DND-41 (cell line): ENCODE measurements at regions not wholly inside any gene's neighbourhood (a gene's known extent, or its start where the extent isn't known, plus 50 kb on each side); places are given as distances from the start of the nearest gene placed in this dataset.

ENCODE experiments used
- EZH2 ChIP-seq: IDR thresholded peaks from 3 replicates; pipeline ENCODE4 v1.6.1; 2012; ENCODE audit warnings: borderline replicate concordance, low read depth, mild to moderate bottlenecking, moderate library complexity, low read length, inconsistent platforms; ENCODE audit not compliant: severe bottlenecking
- TF ChIP-seq, protein P1 (sequence below): IDR thresholded peaks from 2 replicates; pipeline ENCODE4 v1.5.1; 2012; ENCODE audit warnings: borderline replicate concordance, low read length, moderate library complexity, mild to moderate bottlenecking; ENCODE audit not compliant: poor library complexity, severe bottlenecking; ENCODE audit errors: extremely low read depth

DNA sequence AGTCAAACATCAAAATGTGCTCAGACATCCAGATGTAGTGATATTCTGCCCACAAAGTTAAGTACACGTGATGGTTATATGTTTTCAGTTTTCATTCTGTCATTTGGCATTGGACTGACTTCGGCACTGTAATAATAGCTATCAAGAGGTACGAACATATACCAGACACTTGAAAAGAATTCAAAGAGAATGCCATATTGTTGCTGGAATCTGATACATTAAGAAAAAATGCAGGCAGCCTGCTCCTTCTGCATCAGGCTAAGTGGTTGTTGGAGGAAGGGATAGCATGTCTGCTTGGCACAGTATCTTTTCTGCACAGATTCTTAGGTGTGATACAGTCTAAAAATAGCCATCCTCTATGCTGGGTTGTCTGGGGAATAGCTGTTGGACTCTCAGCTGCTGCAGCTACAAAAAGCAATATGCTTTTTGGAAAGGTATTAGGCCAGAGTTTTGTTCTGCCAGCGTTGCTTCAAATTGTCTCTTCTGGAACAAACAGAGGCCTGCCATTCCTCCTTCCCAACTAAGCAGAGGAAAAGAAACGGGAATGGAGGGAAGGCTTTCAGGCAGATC lies 892.6 kb downstream of the TBC1D22A start:
- TF ChIP-seq, protein P1, sequence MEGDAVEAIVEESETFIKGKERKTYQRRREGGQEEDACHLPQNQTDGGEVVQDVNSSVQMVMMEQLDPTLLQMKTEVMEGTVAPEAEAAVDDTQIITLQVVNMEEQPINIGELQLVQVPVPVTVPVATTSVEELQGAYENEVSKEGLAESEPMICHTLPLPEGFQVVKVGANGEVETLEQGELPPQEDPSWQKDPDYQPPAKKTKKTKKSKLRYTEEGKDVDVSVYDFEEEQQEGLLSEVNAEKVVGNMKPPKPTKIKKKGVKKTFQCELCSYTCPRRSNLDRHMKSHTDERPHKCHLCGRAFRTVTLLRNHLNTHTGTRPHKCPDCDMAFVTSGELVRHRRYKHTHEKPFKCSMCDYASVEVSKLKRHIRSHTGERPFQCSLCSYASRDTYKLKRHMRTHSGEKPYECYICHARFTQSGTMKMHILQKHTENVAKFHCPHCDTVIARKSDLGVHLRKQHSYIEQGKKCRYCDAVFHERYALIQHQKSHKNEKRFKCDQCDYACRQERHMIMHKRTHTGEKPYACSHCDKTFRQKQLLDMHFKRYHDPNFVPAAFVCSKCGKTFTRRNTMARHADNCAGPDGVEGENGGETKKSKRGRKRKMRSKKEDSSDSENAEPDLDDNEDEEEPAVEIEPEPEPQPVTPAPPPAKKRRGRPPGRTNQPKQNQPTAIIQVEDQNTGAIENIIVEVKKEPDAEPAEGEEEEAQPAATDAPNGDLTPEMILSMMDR: no peak
- TF ChIP-seq EZH2: no peak
